ENCODE measurements at regions not wholly inside any gene's neighbourhood (a gene's known extent, or its start where the extent isn't known, plus 50 kb on each side); places are given as distances from the start of the nearest gene placed in this dataset.
A peak's percentile ranks its signal among the peaks of the same experiment; 100 is the strongest.

DNA sequence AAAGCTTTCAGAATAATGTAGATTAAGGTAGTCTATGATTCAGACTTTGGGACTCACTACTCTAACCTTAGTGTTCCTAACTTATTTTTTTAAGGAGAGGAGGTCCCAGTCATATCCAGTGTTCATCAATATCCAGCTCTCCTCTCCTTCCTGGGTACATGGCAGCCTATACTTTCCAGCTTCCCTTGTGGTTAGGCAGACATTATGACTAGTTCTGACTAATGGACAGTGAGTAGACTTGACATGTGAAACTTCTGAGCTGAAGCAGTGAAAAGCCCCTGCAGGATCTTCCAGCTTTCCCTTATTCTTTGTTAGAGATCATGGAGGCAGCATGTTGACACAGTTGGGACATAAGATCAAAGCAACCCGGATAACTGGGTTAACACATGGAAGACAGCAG lies 144.2 kb downstream of the PTPRU start:
- DNase-seq, result no peak

- DNase-seq, result peak; percentile 37
Measured at GRCh38 chr1:29379443-29380073, 143.2 kb downstream of the PTPRU start.
